ENCODE measurements at regions not wholly inside any gene's neighbourhood (a gene's known extent, or its start where the extent isn't known, plus 50 kb on each side); places are given as distances from the start of the nearest gene placed in this dataset.

GRCh38 chr7:118346748-118347147, 122.2 kb downstream of the ANKRD7 start:
- no peak overlapping the region for H2BK20ac ChIP-seq (ENCODE audit: low read depth, low read length)
- ATAC-seq (ENCODE audit: low read depth) (no peak), DNase-seq (no peak)
- H3K4me3 ChIP-seq (ENCODE audit: insufficient read depth, low read depth, low read length) = no peak overlapping the region
- no peak overlapping the region for H2BK15ac ChIP-seq (ENCODE audit: low read depth, low read length)
- no peak overlapping the region for H3K4me2 ChIP-seq (ENCODE audit: low read depth, low read length)
- H4K20me1 ChIP-seq (ENCODE audit: insufficient read depth, low read length) = no peaks in the 10 kb centered on the region
- no peaks in the 10 kb centered on the region for H3K79me1 ChIP-seq (ENCODE audit: low read depth in 1 of 2, low read length in 2 of 2)
- no peak overlapping the region for H3K9ac ChIP-seq (ENCODE audit: low read depth, low read length)
- H3K27ac ChIP-seq (ENCODE audit: insufficient read depth, low read length) = no peak overlapping the region
- H2BK5ac ChIP-seq (ENCODE audit: low read depth, low read length, poor library complexity, severe bottlenecking) = no peak overlapping the region
- H2BK120ac ChIP-seq (ENCODE audit: low read depth, low read length) = no peak overlapping the region
- no peak overlapping the region for H4K8ac ChIP-seq (ENCODE audit: low read depth in 2 of 2, low read length in 2 of 2)
- no peak overlapping the region for H2AK5ac ChIP-seq (ENCODE audit: low read depth, low read length)
- intact Hi-C loops (cut with micrococcal nuclease) = no loop called here
- H2AK9ac ChIP-seq (replicated peaks; ENCODE audit: low read depth, low read length, poor library complexity) = no peak overlapping the region
- H2AFZ ChIP-seq (replicated peaks; ENCODE audit: low read length, poor library complexity) = no peak overlapping the region
- H3K4ac ChIP-seq (ENCODE audit: low read depth, low read length) = no peak overlapping the region
- H3K9me1 ChIP-seq (ENCODE audit: insufficient read depth, low read length) = no peaks in the 10 kb centered on the region
- H3K9me3 ChIP-seq (ENCODE audit: control insufficient read depth, insufficient read depth, low read length) = no peaks in the 10 kb centered on the region
- no TSS peak for BruUV-seq (replicated peaks)
- no peak overlapping the region for H3K14ac ChIP-seq (replicated peaks; ENCODE audit: low read depth, low read length)
- in situ Hi-C loops (cut with MboI; ENCODE audit: low sequenced_read_pairs) = no loop called here
- H3K27me3 ChIP-seq (ENCODE audit: control insufficient read depth, insufficient read depth, low read length) = no peaks in the 10 kb centered on the region
- H3K4me1 ChIP-seq (ENCODE audit: control insufficient read depth, insufficient read depth, low read length) = no peaks in the 10 kb centered on the region
- ChIA-PET POLR2A (ENCODE audit: unreplicated experiment) (no interaction called here), CTCF (no interaction called here)
- H3K23ac ChIP-seq (ENCODE audit: low read depth, low read length) = no peak overlapping the region
- no peaks in the 10 kb centered on the region for H3K36me3 ChIP-seq (ENCODE audit: control insufficient read depth, insufficient read depth, low read length)
- TF ChIP-seq NFE2L2 (IDR thresholded peaks at IDR 0.05; ENCODE audit: low read depth, low read length) (no peak), POLR2A (IDR thresholded peaks at IDR 0.05; ENCODE audit: low read depth, low read length) (no peak), CEBPB (IDR thresholded peaks at IDR 0.05; ENCODE audit: low read depth, low read length) (no peak), ELK1 (IDR thresholded peaks at IDR 0.05; ENCODE audit: borderline replicate concordance, low read depth, low read length) (no peak), MXI1 (IDR thresholded peaks at IDR 0.05; ENCODE audit: borderline replicate concordance, low read depth, low read length) (no peak), BHLHE40 (IDR thresholded peaks at IDR 0.05; ENCODE audit: low read depth, low read length) (no peak), FOS (IDR thresholded peaks at IDR 0.05; ENCODE audit: low read depth, low read length) (no peak), SMC3 (IDR thresholded peaks at IDR 0.05; ENCODE audit: low read depth, low read length) (no peak), CTCF (conservative IDR thresholded peaks at IDR 0.05; ENCODE audit: low read depth, low read length) (no peak), MAFK (IDR thresholded peaks at IDR 0.05; ENCODE audit: low read depth, low read length) (no peak), RCOR1 (IDR thresholded peaks at IDR 0.05; ENCODE audit: insufficient replicate concordance, low read length) (no peak), RAD21 (IDR thresholded peaks at IDR 0.05; ENCODE audit: low read length) (no peak), CHD1 (IDR thresholded peaks at IDR 0.05; ENCODE audit: low read depth, low read length) (no peak), RFX5 (IDR thresholded peaks at IDR 0.05; ENCODE audit: low read depth, low read length) (no peak), MAZ (IDR thresholded peaks at IDR 0.05; ENCODE audit: borderline replicate concordance, low read depth, low read length) (no peak)
- TF ChIP-seq, protein P1, sequence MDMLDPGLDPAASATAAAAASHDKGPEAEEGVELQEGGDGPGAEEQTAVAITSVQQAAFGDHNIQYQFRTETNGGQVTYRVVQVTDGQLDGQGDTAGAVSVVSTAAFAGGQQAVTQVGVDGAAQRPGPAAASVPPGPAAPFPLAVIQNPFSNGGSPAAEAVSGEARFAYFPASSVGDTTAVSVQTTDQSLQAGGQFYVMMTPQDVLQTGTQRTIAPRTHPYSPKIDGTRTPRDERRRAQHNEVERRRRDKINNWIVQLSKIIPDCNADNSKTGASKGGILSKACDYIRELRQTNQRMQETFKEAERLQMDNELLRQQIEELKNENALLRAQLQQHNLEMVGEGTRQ (IDR thresholded peaks at IDR 0.05; ENCODE audit: low read depth, low read length) = no peak
- H3K18ac ChIP-seq (ENCODE audit: low read depth, low read length) = no peak overlapping the region
- no peak overlapping the region for H3K56ac ChIP-seq (ENCODE audit: extremely low read depth, insufficient read depth, low read length)
- no peak overlapping the region for H4K91ac ChIP-seq (ENCODE audit: insufficient read depth, low read depth, low read length)
- dilution Hi-C loops (cut with HindIII; ENCODE audit: low sequenced_read_pairs, unreplicated experiment) = no loop called here
- H4K5ac ChIP-seq (ENCODE audit: low read depth, low read length) = no peak overlapping the region

All from IMR-90 (cell line).